ELF-1 (cell line): ENCODE measurements at regions not wholly inside any gene's neighbourhood (a gene's known extent, or its start where the extent isn't known, plus 50 kb on each side); places are given as distances from the start of the nearest gene placed in this dataset.
"Not testable (repeated sequence)": the region's sequence is repeated elsewhere in the genome, so short reads cannot be mapped to it uniquely, and the experiment has no call there.

Source experiments
- DNase-seq: peaks from one replicate; pipeline ENCODE4 v3.0.0-alpha.2; 2016; ENCODE audit warnings: low read depth, low spot score

DNA sequence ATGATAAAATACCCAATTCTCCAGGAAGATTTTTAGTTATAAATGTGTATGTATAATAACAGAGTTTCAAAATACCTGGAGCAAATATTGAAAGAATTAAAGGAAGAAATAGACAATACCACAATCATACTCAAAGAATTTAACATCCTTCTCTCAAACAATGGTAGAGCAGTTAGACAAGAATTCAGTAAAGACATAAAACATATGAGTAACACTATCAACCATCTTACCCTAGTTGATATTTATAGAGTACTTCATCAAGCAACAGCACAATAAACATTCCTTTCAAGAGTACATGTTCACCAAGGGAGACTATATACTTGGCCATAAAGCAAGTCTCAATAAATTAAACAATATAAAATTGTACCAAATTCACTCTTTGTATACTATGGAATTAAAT, 108.4 kb downstream of the DLEU7 start:
- DNase-seq, result no peak

DNA sequence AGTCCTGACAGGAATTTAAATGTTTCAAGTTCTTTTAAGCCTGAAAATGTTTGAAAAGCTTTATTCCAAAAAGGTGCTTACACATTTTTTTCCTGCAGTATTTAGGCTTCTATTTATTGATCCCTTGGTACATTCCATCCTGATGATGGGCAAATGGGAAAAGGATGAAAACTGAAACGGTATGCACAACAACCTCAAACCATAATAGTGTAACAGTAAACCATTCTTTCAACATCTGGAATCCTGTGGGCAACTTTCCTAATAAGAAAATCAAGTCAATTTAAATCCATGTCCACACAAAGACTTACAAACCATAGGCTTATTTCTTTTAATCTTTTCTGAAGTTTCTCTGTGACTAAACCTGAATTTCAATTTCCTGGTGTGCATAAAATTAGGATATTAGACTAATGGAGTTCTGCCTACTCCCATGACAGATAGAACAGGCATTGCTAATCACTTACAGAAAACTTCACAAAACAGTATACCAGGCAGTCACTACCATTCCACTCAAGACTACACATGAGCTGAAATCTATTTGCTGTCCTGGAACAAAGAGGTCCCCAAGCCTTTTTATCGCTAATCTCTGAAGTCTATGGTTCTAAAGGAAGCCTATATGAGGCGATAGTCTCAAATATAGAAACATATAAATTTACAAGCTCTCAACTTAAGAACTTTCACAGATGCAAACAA, 103.3 kb downstream of the DLEU7 start:
- no peak for DNase-seq

DNA sequence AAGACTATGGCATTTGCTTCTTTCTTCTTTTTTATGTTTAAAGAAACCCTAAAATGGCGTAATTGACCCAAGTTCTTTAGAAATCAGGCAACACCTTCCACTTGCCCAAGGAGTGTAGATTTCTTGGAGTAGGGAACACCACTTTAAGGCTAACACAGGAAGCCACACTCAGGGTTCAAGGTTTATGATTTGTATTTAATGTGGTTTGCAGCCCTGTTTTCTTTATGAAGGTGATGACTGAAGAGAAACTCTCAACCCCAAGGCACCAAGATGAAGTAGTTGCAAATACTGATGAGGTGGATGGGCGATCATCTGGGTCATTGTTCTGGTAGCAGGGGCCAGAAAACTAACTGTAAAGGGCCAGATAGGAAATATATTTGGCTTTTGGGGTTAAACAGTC, 101.1 kb downstream of the DLEU7 start:
- DNase-seq, result no peak

DNA sequence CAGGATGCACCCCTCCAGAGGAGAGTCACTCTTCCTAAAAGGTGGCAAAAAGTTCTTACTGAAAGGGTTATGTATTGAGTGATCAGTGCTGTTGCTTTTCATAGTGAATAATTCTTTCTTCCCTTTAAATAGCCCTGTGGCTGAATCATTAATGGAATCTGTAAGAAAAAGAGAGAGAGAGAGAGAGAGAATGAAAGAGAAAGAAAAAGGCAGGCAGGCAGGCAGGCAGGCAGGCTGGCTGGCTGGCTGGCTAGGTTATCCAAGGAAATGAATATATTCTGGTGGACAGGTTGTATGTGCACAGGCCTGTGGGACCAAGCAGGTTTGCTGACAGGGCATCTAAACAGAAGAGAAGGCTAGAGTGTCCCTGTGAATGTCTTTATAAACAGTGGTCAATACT, 100.5 kb downstream of the DLEU7 start:
- DNase-seq, result no peak

DNA sequence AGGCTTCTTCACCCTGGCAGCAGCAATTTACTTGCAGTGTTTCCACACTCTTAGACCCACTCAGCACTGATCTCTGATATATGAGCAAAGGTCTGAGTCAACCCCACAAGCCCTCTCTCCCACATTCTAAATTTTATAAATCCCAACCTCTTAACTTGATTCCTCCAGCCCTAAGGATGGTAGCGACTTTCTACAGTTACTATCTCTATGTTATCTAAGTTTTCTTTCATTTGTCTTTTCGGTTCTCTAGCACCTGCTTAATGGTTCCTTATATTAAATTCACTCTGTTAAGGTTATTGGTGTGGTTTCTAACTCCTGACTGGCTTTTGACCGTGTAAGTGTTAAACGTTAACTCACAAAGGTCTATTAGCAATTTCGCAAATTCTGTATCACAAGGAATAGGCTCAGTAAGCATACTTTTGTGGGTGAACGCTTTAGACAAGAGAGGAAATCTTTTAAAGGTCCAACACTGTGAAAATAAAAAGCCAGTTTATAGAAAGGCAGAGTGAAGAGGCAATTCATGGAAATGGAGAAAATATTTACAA, 99.3 kb downstream of the DLEU7 start:
- no peak for DNase-seq

- DNase-seq, result no peak
These were observed 97.9 kb downstream of the DLEU7 start for GRCh38 chr13:50745542-50746115.

GRCh38 chr13:50747737-50748350, 95.6 kb downstream of the DLEU7 start:
- no peak for DNase-seq

GRCh38 chr13:50753221-50753620, 90.3 kb downstream of the DLEU7 start:
- not testable (repeated sequence) for DNase-seq

DNA sequence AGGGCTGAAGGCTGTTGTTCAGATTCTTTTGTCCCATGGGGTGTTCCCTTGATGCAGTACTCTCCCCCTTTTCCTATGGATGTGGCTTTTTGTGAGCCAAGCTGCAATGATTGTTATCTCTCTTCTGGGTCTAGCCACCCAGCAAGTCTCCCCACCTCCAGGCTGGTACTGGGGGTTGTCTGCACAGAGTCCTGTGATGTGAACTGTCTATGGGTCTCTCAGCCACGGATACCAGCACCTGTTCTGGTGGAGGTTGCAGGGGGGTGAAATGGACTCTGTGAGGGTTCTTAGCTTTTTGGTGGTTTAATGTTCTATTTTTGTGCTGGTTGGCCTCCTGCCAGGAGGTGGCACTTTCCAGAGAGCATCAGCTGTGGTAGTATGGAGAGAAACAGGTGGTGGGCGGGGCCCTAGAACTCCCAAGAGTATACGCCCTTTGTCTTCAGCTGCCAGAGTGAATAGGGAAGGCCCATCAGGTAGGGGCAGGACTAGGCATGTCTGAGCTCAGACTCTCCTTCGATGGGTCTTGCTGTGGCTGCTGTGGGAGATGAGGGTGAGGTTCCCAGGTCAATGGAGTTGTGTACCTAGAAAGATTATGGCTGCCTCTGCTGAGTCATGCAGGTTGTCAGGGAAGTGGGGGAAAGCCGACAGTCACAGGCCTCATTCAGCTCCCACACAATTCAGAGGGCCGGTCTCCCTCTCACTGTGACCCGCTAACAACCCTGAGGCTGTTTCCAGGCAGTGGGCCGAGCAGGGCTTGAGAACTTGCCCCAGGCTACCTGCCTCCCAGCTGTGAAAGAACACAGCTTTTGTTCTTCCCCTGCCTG, 87.4 kb downstream of the DLEU7 start:
- DNase-seq, result peak; percentile 88

DNA sequence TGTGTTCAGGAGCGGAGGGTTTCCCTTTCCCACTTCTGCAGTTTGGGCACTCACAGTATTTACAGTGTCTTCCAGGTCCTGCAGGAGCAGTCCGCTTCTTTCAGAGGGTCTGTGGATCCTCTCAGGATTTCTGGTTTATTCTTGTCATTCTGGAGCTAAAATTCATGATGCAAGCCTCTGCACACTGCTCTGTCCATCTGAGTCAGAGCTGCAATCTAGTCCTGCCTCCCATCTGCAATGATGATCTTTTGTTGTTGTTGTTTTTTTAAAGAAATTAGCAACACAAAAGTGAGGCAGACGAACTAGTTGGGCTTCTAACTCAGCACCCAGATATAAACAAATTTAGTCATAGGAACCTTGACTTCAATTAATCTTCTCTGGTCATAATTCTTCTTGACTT, 86.5 kb downstream of the DLEU7 start:
- peak; percentile 23 for DNase-seq

- no peak for DNase-seq
These were observed 84.7 kb downstream of the DLEU7 start for GRCh38 chr13:50758796-50759195.

DNA sequence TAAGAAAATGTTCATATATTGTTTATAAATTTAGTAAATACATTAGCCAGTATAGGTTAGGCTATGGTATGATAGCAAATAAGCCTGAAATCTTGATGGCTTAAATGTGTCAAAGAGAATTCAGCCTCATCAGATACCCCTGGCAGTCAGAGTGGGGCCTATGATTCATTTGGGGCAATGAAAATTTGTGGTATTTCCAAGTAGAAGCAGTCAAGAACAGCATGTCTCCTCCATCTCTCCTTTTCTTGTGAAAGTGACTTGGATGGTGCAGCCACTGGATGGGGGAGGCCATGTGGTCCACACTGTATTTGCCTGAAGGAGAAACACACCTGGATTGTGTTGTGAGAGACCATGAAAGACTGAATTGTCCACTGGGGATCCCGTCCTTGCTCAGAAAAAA, 82.7 kb downstream of the DLEU7 start:
- DNase-seq, result no peak

DNA sequence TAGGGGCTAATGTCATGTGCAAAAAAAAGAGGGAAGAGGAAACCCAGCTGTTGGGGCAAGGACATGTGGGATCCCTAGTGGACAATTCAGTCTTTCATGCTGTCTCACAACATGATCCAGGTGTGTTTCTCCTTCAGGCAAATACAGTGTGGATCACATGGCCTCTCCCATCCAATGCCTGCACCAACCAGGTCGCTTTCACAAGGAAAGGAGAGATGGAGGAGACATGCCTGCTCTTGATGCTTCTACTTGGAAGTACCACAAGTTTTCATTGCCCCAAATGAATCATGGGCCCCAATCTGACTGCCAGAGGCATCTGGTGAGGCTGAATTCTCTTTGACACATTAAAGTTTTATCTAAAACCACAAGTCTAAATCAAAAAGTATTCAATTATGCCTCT, 82.1 kb downstream of the DLEU7 start:
- no peak for DNase-seq

- DNase-seq, result no peak
These were observed 80.4 kb downstream of the DLEU7 start for GRCh38 chr13:50762969-50763567.

DNA sequence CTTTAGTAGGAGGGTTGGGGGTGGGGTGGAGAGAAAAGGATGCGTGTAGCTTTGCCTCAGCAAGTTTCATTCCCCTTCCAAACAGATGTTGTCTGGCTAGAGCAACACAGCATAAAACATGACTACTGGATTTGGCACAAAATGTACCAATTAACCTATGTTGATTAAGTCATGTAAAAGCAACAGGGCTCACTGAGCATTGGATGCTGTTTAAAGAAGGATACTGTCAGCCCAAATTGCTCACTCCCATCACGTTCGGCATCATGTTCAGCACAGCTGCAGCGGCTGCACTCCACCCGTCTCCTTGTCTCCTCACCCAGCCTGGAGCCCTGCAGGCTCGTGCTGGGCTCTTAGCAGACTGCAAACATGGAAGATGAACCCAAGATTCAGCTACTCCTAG, 77.5 kb downstream of the DLEU7 start:
- no peak for DNase-seq

DNA sequence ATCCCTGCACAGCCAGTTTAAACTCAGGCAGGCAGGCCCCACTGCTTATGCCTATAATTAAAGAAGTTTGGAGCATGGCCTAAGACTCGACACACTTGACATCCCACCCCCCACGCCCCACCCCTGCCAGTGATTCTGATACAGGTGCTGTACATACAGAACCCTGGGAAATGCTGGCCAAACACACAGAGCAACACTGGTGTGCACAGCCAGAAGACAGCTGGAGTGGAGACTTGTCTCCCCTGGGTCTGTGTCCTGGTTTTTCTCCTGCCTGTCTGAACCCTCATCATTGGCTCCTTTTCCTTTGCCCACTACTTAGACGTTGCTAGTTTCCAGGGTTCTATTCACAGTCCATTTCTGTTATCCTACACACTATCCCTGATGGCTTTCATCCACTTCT, 76.8 kb downstream of the DLEU7 start:
- no peak for DNase-seq

DNA sequence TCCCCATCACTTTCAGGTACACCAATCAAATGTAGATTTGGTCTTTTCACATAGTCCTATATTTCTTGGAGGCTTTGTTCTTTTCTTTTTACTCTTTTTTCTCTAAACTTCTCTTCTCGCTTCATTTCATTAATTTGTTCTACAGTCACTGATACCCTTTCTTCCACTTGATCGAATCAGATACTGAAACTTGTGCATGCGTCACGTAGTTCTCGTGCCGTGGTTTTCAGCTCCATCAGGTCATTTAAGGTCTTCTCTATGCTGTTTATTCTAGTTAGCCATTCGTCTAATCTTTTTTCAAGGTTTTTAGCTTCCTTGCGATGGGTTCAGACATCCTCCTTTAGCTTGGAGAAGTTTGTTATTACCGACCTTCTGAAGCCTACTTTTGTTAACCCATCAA, 70.6 kb downstream of the DLEU7 start:
- DNase-seq, result not testable (repeated sequence)
